Fibroblast of skin of right biceps (primary cell): ENCODE measurements at regions not wholly inside any gene's neighbourhood (a gene's known extent, or its start where the extent isn't known, plus 50 kb on each side); places are given as distances from the start of the nearest gene placed in this dataset.

Experiments
- DNase-seq: peaks from one replicate; pipeline ENCODE4 v3.0.0-alpha.2; 2013

DNA sequence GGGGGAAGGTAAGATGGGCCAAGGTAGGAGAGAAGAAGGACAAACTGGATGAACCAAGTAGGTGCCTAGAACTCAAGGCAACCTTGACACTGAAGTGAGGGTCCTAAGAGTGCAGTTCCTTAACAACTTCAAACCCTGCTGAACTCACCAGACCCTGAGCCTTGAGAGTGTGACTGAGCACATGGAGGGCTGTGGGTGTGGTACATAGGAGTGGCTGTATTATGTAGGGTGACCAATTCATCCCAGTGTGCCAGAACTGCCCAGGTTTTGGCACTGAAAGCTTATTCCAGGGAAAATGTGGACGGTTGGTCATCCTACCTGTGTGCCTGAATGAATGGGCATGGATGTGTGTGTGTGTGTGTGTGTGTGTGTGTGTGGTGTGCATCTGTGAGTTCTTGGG lies 281.8 kb downstream of the DHX35 start:
- DNase-seq: no peak

DNA sequence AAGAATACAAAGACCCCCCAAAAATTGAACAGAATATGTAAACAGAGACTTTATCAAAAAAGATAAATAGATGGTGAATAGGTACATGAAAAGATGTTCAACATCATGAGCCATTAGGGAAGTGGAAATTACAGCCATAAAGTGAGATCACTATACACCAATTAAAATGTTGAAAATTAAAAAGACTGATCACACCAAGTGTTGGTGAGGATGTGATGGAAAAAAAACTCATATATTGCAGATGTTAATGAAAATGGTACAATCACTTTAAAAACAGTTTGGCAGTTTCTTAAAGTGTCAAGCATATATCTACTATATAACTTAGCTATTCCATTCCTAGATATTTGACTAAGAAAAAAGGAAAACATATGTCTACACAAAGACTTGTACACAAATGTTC lies 280.5 kb downstream of the DHX35 start:
- DNase-seq: no peak

DNA sequence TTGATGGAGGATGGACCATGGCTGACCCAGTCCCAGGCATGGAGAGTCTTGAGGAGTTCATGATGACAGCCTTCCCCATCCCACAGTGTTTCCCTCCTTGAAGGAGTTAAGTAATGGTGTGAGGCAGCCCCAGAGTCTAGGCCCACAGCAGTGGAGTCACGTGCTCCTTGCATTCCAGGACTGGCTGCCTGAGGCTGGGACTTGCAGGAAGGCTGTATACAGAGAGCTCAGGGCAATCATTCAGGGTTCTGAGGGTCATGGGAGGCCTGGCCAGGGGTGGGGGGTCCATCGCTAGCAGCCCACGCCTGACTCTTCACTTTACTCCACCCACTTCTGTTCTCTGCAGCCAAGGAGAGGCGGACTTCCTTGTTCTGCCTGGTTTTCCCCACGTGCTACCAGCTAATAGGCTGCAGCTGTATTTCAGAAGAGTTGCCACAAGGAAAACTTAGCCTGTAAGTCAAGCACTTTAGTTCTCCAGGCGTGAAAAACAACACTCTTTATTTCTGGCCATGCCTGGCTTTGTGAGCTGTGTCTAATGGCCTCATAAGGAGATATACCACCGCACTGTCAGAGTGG lies 272.5 kb downstream of the DHX35 start:
- DNase-seq: no peak

DNA sequence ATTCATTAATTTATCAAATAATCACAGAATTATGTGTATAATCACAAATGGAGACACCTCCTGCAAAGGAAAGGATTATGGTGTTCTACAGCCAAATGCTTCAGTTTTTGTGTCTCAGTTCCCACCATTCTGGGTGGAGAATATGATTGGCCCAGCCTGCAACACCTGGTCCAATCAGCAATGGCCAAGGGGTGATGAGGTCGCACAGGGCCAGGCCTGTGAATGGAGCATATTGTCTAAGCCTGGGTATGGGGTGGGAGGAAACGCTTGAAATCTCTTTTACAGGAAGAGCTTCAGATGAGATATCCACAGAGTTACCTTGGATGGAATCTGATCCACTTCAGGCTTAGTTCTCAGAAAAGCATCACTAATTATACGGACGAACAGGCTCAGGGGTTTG lies 271.6 kb downstream of the DHX35 start:
- DNase-seq: no peak

DNA sequence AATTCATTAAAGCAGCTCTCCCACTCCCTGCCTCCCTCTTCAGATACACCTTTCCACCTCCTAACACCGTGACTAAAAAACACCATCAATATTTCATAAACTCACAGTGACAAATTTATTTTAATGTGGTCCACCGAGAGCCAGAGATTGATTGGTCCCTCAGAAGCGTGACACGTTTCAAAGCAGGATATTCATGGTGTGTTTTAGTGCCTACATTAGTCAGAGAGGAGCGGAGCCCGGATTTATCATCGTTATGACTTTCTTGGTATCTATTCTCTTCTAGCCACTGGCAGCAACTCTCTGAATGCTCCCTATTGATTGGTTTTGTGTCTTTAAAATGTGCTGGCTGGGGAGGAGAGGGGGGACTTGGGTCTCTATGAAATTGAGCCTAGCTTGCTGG lies 265.3 kb downstream of the DHX35 start:
- no peak for DNase-seq

DNA sequence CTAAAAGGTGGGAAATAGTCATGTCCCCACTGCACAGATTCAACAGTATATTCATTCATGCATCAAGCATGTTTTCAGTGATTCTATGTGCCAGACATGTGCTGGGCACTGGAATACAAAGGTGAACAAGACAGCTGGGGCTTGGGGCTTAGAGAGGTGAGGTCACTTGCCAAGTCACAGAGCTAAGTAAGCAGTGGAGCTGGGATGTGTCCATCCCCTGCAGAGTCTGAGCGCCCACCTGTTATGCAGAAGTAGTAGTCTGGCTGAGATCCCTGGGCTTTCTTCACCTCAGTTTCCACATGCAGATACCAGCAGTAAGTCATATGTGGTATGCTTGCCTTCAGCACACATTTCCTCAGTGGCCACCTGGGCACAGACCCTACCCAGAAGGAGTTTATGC lies 263.8 kb downstream of the DHX35 start:
- DNase-seq: no peak

DNA sequence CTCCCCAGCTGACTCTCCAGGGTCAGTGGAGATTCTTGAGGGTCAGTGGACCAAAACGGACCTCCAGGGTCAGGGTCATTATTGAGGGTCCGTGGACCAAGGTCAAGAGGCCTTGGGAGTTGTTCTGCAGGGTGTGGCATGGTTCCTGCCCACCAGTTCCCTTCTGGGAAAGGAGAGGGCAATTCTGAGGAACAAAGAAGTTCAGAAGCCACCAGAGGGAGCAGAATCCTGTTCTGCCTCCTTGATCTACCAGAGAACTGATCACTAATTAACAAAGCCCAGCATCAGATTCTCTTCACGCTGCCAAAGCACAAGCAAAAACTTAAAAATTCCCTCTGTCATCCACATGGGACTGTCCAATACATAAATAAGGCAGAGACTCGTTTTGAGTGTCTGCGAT lies 263.4 kb downstream of the DHX35 start:
- no peak for DNase-seq

DNA sequence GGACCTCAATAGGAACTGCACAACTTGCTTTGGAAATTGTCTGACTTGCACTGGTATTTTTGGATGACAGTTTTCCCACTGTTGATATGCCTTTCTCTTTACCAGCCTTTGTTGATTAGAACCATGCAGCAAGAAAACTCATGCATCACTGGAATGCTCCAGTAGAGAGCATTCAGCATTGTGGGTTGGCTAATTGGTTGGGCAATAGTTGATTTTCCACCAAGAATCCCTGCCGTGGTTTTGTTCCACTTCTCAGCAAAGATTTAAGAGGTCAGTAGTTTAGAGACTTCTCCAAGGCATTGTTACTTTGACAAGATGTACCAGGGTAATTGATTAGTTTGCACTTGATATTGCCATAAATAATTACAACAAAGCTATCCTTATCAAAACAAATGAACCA lies 260.0 kb downstream of the DHX35 start:
- no peak for DNase-seq

DNA sequence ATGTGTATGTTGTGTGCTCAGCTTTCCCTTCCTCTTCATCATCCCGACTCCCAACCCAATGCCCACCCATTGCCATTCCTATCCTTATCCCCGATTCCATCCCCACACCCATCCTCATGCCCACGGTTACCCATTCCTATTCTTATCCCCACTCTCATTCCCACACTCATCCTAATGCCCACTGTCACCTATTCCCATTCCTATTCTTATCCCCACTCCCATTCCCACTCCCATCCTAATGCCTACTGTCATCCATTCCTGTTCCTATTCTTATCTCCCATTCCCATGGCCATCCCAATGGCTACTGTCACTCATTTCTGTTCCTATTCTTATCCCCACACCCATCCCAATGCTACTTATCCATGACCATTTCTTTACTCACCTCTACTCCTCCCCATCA lies 254.1 kb downstream of the DHX35 start:
- DNase-seq: no peak

DNA sequence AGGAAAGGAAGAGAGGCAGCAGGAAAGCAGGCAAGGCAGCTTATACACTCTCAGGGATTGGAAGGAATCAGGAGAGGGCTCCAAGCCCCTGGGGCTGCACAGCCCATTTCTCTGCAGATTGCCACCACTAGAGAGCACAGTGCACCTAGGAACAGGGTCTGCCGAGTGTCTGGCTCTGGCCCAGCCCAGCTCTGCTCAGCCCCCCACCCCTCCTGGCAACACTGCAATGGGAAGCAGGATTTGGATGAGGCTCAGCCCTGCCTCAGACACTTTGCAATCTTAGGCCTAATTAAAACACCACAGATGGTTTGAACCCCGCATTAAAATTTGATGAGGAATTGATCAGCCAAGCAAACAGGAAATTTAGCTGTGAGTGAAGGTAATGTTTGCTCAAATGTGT lies 252.7 kb downstream of the DHX35 start:
- DNase-seq: no peak

DNA sequence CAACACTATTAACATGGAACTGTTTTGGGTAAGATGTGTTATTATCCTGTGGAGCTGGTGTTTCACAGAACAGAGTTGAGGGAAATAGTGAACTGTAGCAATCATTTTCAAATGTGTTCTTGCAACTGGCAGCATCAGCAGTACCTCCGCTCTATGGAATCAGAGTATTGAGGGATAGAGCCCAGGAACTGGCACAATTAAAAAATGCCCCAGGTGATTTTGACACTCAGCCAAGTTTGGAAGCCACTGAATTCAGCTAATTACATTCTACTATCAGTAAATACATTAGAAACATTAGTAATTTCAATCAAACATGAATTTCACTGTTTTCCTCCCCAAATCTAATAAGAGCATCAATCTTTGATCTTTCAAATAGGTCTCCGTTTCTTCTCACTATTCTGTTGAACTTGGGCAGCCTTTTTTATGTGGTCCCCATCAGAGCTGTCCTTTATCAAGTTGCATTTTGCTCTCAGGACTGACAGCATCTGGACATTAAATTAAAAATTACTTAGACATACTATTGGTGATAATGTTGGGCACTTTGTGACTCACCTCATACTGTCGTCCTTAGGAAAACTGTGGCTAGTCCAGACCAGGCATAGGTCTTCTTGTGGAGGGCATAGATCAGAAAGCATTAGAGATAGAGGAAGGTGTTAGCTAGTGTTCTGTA lies 251.5 kb downstream of the DHX35 start:
- no peak for DNase-seq

DNA sequence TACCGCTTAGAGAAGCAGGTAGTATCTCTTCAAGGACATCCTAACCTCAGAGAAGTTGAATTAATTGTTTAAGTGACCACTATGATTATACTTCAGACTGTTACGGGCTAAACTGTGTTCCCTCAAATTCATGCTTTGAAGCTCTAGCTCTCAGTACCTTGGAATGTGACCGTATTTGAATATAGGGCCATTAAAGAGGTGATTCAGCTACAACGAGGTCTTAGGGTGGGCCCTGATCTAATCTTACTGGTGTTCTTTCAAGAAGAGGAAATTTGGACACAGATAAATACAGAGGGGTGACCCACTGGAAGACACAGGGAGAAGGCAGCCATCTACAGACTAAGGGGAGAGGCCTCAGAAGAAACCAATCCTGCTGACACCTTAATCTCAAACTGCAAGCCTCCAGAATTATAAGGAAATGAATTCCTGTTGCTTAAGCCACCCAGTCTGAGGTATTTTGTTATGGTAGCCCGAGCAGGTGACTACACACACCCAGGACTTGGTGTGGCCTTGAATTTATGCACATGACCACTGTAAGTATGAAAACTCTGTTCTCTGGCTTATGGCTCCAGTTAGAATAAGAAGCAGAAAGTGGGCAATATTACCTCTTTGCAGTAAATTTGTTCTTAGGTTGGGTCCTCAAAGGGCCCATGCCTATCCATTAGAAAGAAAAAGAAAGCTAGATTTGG lies 249.1 kb downstream of the DHX35 start:
- no peak for DNase-seq

DNA sequence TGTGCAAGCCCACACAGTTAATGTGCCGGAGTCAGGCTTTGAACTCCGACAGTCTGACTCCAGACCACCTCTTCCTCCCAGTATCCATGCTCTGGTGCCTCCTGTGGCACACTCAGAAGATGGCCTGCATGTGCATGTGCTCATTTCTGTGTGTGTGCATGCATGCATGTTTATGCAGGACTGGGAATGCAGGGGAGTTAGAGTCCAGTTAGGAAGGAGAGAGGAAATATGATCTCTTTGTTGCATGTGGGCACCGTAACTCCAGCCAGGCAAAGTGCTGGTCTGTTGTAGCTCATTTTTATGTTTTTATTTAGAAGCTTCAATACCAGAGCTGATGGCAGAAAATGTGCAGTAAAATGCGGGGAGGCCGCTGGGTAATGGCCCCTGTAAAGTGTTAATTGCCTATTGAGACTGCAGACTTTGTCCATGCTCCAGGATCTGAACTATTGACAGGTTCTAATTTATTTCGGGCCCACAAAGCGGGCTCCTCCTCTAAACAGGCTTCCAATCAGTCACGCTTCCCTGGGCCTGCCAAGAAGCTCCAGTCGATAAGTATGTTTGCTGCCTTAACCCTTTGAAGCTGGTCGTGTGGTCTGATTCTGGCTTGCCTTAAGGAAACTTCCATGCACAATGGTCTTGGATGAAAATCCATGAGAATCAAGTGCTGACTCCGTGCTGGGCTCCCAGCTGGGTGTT lies 248.3 kb downstream of the DHX35 start:
- no peak for DNase-seq

DNA sequence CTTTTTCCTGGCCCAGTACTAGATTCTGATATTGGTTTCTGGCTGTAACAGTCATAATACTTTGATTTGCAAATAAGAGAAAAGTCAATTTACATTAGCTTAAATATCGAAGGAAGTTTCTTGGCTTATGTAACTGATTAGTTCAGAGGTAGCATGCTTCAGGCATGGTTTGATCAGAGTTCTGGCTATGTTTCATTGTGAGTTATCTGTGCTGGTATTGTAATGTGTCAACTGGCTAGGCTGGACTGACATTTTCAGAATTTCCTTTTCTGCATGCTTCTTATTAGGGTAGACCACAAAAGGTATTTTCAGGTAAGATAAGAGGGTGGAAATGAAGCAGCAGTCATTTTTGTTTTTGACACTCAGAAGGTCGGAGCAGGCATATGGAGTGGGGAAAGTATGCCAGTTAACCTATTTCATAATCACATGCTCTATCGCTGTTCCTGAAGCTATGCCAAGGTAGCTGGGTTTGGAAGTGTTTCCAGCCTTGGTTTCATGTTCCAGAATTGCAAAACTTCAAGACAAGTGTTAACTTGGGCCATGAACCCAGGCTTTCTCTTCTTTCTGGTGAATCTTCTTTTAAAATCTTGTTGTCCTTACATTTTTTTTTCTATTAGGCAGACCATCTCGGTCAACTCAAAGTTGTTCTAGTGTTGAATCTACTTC lies 244.9 kb downstream of the DHX35 start:
- no peak for DNase-seq

DNA sequence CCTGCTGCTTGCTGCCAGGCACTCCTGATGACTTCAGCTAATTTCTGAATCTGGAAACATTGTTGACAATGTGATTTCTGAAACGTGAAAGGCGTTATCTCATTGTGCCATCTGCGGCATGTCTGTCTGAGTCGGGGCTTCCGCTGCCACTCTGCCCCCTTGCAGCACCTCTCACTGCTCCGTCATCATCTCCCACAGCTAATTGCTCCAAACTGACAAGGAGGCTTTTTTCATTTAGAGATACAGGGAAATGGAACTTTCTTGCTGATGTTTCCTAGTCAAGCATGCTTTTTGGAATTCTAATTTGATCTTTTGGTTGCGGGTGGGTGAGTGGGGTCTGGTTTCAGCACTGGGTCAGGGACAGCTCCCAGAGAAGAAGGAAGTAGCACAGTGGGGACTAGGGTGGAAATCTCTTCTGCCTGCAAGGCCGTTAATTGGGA lies 233.5 kb downstream of the DHX35 start:
- no peak for DNase-seq

DNA sequence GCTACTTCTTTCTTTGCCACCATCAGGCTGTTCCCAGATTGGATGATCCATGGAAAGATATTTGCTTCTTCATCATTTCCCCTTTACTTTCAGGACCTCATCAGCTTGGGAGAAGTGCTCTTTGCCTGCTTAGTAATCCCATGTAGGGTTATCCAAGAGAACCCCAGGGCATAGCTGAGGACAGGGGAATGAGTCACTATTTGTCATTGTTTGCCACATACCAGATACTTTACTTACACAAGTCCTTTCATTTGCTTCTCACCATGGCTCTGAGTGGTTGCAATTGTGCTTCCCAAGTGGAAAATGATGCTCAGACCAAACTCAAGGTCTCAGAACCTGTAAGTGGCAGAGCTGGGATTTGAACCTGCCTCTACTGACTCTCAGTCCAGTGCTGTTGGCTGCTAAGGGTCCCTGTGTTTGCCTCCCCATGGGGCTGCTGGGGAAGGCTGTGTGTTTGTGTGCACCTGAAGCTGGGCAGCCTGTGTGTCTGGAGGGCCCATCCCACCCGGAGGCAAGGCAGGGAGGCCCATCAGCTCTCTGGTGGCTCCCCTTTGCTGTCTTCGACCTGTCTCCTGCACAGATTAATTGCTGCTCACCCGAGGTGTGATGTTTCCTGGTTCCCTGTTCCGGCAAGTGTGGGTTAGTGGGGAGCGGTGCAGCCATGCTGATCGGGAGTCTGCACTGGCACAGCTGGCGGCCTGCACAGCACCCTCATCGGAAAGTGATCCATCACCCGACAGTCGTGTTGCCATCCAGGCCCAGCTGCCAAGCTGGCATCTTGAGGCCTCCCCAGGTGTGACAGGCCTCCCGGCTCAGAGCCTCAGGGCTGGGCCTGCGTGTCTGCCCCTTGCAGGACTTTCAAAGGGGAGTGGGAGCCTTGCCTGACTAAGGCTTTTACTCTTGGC lies 228.8 kb downstream of the DHX35 start:
- peak; percentile 52 for DNase-seq

DNA sequence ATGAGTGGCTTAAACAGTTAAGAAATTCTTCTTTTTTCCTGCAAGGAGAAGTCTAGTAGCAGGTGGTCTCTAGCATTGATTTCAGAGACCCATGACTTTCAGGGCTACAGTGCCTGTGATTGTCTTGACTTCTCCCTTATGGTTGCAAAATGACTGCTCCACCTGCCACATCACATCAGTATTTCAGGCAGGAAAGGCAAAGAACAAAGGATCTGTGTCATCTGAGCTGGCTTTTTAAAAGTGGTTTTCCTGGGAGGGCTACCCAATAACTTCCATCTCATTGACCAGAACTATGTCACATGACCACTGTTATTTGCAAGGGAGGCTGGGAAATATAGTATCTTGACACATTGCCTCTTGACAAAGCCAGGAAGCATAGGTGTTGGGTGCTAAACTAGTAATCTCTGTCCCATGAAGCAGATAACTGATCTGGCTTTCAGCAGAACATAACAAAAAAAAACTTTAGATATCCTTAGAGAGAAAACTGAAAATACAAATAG lies 226.2 kb downstream of the DHX35 start:
- DNase-seq: no peak

DNA sequence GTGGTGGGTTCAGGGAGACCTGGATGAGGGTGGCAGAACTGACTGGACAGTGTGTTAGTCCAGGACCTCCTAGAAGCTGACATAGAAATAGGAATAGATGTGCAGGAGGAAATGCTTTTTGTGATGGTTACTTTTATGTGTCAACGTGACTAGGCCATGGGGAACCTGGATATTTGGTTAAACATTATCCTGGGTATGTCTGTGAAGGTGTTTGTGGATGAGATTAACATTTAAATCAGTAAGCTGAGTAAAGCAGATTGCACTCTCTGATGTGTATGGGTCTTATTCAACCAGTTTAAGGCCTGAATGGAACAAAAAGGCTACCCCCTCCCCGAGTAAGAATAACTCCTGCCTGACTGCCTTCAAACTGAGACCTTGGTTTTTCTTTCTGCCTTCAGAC lies 219.3 kb downstream of the DHX35 start:
- no peak for DNase-seq

DNA sequence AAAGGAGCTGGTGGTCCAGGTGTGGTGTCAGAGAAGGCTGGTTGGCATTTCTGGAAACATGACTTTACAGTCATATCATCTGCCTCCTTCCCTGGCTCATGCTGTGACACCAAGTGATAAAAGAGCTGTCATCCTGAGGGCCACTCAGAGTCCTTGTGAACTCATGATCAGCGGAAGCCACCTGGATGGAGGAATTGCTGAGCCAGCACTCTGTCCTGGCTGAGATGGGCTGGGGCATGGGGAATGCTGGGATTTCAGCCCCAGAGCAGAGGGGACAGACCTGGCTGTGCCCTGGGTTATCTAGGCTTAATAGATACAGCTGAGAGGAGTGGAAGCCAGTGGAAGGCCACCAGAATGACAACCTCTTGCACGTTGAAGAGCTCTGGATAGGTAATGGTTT lies 214.3 kb downstream of the DHX35 start:
- DNase-seq: no peak

DNA sequence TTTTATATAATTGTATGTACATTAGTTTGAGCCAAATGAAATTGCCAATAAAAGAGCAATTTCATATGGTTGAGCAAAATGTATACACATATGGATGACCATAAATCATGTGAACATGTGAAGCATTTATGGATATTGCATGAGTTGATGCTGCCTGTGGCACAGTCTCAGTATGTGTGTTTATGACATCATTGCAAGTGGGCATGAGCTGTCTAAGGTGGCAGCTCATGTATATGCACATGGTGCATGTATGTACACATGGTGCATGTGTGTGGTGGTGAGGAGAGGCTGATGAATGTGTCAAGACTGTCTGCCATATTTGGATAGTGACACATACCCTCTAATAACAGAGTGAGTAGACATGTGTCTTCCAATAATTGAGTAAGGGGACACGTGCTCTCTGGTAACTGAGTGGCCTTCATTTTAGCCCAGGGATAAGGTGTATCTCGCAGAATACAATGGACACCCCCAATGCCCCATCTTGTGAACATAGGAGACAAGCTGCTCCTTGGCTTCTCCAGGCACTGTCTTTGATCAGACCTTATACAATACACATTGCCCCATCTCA lies 208.8 kb downstream of the DHX35 start:
- no peak for DNase-seq

DNA sequence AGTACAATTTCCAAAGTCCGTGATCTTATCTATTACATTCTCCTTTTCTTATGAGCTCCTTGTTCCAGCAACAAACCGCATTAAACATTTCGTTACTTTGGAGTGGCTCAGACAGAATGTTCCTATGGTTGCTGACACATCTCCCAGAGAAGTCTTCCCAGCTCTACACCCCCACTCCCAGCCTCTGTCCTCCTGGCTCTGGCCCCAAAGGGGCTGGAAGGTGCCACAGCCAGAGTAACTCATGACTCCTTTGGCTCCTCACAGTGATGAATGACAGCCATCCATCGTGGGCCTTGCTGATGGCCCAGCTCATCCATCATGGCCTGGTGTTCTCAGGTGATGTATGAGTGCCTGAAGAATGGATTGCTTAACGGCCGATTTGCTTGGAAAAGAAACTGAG lies 203.0 kb downstream of the DHX35 start:
- DNase-seq: no peak

DNA sequence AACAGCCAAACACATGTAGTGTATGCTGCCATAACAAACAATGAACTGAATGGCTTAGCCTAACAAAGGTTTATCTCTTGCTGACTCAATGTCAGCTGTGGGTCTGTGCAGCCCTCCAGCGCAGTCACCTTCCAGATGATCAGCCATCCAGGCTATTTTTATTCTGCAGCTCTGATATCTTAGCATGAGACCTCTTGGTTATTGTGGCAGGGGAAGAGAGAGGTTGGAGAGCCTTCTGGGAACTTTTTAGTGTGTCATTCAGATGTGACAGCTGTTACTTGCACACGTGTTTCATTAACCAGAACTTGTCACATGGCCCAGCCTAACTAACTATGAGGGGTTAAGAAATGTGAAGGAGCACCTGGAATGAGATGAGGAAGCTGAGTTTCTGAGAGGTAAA lies 202.5 kb downstream of the DHX35 start:
- no peak for DNase-seq
